ENCODE measurements at regions not wholly inside any gene's neighbourhood (a gene's known extent, or its start where the extent isn't known, plus 50 kb on each side); places are given as distances from the start of the nearest gene placed in this dataset.
"Not testable (repeated sequence)": the region's sequence is repeated elsewhere in the genome, so short reads cannot be mapped to it uniquely, and the experiment has no call there.

- DNase-seq (ENCODE audit: low read depth) = no peak
Measured at GRCh38 chr5:2155556-2155955, 272.8 kb upstream of the IRX4 start.

- DNase-seq (ENCODE audit: low read depth) = no peak
Measured at GRCh38 chr5:2153802-2154201, 271.1 kb upstream of the IRX4 start.

GRCh38 chr5:2153350-2153749, 270.6 kb upstream of the IRX4 start:
- no peak for DNase-seq (ENCODE audit: low read depth)

GRCh38 chr5:2151301-2151888, 268.7 kb upstream of the IRX4 start:
- not testable (repeated sequence) for DNase-seq (ENCODE audit: low read depth)

- peak; percentile 78 for DNase-seq (ENCODE audit: low read depth)
Measured at GRCh38 chr5:2149195-2149539, 266.4 kb upstream of the IRX4 start.

GRCh38 chr5:2148312-2149194, 265.8 kb upstream of the IRX4 start:
- DNase-seq (ENCODE audit: low read depth) = no peak

GRCh38 chr5:2147504-2148311, 265.0 kb upstream of the IRX4 start:
- no peak for DNase-seq (ENCODE audit: low read depth)

- DNase-seq (ENCODE audit: low read depth) = no peak
Measured at GRCh38 chr5:2143646-2144353, 261.1 kb upstream of the IRX4 start.

GRCh38 chr5:2143088-2143487, 260.4 kb upstream of the IRX4 start:
- no peak for DNase-seq (ENCODE audit: low read depth)

GRCh38 chr5:2142456-2142954, 259.8 kb upstream of the IRX4 start:
- DNase-seq (ENCODE audit: low read depth) = no peak

- DNase-seq (ENCODE audit: low read depth) = no peak
Measured at GRCh38 chr5:2141254-2142000, 258.7 kb upstream of the IRX4 start.

- DNase-seq (ENCODE audit: low read depth) = no peak
Measured at GRCh38 chr5:2140501-2141175, 257.9 kb upstream of the IRX4 start.

GRCh38 chr5:2139478-2139877, 256.8 kb upstream of the IRX4 start:
- no peak for DNase-seq (ENCODE audit: low read depth)

- DNase-seq (ENCODE audit: low read depth) = no peak
Measured at GRCh38 chr5:2138896-2139295, 256.2 kb upstream of the IRX4 start.

GRCh38 chr5:2137444-2138050, 254.8 kb upstream of the IRX4 start:
- no peak for DNase-seq (ENCODE audit: low read depth)

GRCh38 chr5:2136728-2137333, 254.1 kb upstream of the IRX4 start:
- DNase-seq (ENCODE audit: low read depth) = no peak

- no peak for DNase-seq (ENCODE audit: low read depth)
Measured at GRCh38 chr5:2135833-2136232, 253.1 kb upstream of the IRX4 start.

GRCh38 chr5:2135354-2135753, 252.6 kb upstream of the IRX4 start:
- DNase-seq (ENCODE audit: low read depth) = no peak

Measured in HT1080 (cell line).